ENCODE measurements at regions not wholly inside any gene's neighbourhood (a gene's known extent, or its start where the extent isn't known, plus 50 kb on each side); places are given as distances from the start of the nearest gene placed in this dataset.
"Not testable (repeated sequence)": the region's sequence is repeated elsewhere in the genome, so short reads cannot be mapped to it uniquely, and the experiment has no call there.

GRCh38 chr18:15061289-15061896, 313.4 kb downstream of the ANKRD30B start:
- not testable (repeated sequence) for DNase-seq (ENCODE audit: low read depth in 3 of 3)

- not testable (repeated sequence) for DNase-seq (ENCODE audit: low read depth in 3 of 3)
Measured at GRCh38 chr18:15066434-15066833, 318.5 kb downstream of the ANKRD30B start.

DNA sequence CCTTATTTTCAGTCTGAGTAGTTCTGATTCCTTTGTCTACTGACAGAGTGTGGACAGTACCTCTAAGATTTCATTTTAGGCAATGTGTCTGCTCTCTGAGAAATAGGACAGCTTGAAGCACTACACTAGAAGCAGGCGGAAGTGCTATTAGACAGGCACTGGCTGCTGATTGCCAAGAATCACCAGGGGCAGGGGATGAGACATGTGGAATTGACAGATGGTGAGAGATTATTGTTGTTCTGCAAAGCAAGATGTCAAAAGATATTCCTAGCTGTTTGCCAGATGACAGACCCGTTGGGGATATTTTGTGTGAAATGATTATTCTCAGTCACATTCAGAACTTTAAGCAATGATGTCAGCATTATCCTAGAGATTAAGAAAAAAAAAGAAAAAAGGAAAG, 323.3 kb downstream of the ANKRD30B start:
- DNase-seq (ENCODE audit: low read depth in 3 of 3), result not testable (repeated sequence)

Data from stimulated activated CD4-positive, alpha-beta T cell treated with anti-CD3 and anti-CD28 coated beads, TNF-alpha, amount 100 ng/mL, for 24 hours (primary cell).